ENCODE measurements at regions not wholly inside any gene's neighbourhood (a gene's known extent, or its start where the extent isn't known, plus 50 kb on each side); places are given as distances from the start of the nearest gene placed in this dataset.
A peak's percentile ranks its signal among the peaks of the same experiment; 100 is the strongest.
"Not testable (repeated sequence)": the region's sequence is repeated elsewhere in the genome, so short reads cannot be mapped to it uniquely, and the experiment has no call there.

DNA sequence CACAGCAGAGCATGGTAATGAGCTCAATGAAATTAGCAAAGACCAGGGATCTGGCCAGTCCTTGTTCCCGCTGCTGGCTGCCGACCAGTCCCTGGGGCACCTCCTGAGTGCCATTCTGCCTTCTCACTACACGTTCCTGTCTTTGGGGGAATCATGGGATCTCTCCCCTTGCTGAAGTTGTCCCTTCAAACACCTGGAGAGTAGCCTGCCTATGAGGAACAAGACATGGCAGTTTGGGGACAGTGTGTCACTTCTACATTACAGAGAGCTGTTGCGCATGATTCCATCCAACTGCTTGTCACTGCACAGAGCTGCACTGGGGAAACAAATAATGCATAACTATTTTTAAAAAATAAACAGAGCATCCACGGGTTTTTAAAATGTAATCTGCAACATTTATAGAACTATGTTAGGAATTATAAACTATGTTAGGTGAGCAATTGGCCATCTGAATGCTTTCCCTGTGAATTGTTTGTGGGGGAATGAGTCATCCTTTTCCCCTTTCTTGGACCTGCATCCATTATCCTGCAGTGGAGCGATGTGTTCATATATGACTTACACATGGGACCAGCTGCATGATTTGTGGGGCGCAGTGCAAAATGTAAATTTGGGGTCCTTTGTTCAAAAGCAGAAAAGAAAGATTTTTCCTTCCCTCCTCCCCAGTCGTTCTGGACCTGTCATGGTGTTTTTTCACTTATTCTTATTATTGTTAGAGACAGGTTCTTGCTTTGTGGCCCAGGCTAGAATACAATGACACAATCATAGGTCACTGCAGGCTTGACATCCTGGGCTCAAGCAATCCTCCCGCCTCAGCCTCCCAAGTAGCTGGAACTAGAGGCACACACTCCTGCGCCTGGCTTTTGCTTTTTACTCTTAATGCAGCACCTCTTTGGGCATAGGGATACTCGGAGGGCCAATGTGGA lies 115.0 kb upstream of the TBL1X start:
- no peak for FAIRE-seq

DNA sequence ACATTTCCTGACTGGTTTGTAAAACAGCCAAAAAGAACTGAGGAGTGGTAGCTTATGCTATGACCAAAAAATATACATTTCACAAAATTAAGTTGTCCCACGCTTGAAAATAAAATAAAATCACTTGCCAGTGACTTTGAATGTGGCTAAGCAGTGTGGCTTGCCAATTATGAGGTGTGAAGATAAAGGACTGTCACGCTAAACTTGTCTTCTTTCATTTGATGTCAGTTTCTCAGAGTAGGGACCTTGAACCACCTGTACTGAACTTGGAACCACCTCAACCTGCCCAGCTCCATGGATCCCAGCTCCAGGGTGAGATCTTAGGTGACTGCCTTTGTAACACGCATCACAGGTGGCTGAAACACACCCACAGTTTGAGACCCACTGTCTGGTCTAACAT lies 113.7 kb upstream of the TBL1X start:
- FAIRE-seq = peak; percentile 55

DNA sequence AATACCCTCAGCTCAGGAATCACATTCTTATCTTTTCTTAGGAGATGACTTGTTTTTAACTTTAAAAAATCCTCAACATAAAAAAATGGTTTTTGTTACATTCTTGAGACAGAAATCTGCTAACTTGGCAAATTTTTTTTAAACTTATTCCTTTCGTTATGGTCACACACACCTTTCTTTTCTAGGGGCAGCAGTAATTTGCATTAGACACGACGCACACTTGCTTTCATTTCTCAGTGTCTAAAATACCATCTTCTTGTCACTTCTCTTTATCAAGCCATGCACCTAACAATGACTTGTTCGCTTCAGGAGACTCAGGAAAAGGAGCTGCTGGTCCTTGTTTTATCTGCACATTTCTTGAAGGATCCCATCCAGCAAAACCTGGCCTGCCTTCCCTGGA lies 112.6 kb upstream of the TBL1X start:
- peak; percentile 95 for FAIRE-seq

DNA sequence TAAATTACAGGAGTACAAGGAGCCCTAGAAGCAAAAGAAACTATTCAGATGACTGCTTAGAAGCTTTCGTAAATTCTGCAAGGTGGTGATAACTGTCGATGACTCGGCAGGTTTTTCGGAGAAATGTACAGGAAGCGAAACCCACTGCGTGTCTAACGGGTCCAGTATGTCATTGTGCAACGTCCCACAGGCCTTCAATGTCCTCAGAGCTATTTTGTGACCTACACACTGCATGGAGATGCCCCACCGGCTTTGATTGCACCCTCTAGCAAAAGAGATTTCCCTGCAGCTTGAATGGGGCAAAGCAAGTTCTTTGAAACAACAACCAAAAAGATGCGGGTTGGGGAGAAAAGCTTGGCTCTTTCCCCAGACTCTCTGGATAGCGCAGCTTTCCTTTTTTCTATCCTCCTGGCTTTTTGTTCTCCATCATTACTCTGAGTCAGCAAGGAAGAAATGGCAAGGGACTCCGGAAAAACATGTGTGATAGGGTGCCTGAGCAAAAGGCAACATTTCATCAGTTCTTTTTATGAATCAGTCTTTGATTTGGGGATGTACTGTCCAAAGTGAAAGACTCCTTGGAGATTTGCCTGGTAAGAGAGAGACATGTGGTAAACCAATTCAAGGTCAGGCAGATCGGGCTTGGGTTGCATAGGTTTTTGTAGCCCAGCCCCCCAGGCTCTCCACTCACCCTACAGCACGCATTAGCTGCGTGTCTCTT lies 112.0 kb upstream of the TBL1X start:
- no peak for FAIRE-seq

DNA sequence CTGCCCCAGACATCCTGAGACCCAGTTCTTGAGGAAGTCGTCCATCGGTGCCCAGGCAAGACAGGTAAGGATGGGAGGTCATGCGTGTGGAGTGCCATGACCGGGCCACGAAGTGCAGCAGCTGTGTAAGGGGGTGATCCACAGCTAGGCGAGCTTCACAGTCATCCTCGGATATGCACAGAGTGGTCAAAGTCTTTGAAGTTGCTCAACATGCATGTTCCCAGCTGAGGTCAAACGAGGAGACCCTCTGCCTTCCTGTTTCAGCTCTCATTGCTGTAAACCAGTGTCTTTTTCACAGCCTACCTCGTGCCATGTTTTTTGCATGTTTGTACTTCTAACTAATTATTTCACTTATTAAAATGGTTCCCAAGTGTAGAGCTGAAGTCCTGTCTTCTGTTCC lies 109.9 kb upstream of the TBL1X start:
- no peak for FAIRE-seq

DNA sequence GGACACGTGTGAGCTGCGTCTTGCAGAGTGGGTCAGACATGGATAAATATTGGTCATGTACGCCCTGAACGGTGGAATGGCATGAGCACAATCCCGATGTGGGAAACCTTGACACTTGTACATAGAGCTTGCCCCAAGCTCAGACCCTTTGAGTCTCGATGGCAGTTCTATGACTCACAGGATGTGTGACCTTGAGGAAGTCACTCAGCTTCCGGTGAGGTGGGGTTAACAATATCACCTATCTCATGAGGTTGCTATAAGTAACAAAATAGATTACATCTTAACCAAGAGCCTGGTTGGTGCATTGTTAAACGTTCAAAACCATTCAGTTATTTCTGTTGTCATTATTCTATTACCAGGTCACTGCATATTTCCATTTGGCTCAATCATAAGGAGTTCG lies 109.1 kb upstream of the TBL1X start:
- FAIRE-seq = no peak

DNA sequence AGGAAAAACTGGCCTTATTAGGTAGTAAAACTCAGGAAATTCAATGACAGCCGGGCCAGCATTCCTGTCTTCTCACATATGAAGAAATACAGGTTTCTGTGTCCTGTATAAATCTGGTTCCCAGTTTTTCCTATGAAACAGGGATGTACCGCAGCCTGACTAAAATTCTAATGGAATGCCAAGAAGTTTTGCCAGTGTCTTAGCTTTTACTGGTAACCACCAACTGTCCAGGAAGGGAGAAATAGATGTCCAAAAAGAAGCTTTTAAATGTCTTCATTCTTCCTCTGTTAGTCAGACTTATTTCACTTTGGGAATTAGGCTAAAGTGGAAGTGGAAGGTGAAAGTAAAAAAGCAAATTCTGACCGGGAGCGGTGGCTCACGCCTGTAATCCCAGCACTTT lies 108.0 kb upstream of the TBL1X start:
- FAIRE-seq = no peak

DNA sequence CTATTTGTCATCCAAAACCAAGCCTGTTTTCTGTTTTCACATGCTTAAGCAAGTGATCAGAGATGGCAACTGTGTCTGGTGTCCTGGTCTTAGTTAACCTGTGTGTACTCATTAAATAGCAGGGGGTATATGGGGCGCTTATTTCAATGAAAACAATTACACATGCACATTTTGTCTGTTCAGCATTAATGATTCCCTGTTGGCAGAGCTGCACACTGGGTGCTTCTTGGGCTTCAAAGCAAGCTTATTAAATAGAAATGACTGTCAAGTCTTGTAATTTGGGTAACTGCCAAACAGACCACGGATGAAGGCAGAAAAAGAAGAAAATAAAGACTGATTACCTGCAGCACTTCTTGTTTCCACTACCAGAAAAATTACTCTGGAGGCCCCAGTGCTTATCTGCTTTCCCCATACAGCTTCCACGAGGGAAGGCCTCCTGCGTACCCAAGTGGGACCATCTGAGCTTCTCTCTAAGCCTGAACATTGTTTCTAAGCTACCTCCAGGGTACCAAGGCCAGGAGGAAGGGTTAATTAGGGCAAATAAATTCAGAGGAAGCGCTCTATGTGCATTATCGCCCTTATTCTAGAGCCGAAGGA lies 107.2 kb upstream of the TBL1X start:
- no peak for FAIRE-seq

DNA sequence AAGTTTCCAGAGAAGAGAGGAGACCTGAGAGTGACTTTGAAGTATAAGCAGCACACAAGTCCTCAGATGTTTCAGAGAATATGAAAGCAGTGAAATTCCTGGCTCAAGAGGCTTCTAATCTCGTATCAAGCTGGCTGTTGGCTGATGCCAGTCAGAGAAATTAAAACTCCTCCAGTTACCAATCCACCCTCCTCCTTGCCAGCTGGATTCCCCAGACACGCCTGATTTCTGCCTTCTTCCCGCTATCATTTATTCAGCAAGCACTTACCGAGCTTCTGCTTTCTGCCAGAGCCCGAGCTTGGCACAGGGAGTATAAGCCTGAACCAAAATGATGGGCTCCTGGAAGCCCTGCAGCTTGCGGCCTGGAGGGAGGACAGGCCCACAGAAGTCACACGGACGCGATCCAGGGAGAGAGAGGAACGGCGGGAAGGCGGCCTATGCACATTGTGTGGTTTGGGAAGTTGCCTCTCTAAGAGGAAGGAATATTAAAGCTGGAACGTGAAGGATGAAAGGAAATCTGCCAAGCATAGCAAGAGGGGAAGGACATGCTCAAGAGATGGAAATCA lies 102.4 kb upstream of the TBL1X start:
- no peak for FAIRE-seq

DNA sequence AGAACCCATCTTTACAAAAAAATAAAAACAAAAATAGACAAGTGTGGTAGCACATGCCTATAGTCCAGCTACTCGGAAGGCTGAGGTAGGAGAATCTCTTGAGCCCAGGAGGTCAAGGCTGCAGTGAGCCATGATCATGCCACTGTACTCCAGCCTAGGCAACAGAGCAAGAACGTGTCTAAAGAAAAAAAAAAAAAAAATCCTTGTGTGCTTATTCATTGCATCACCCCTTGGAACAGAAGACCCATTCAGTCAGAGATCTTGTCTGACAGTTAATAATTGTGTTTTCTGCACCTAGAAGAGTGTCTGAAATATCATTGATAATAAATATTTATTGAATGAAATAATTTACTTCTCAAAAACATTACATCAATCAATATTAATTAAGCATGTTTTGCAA lies 97.4 kb upstream of the TBL1X start:
- FAIRE-seq = peak; percentile 38

DNA sequence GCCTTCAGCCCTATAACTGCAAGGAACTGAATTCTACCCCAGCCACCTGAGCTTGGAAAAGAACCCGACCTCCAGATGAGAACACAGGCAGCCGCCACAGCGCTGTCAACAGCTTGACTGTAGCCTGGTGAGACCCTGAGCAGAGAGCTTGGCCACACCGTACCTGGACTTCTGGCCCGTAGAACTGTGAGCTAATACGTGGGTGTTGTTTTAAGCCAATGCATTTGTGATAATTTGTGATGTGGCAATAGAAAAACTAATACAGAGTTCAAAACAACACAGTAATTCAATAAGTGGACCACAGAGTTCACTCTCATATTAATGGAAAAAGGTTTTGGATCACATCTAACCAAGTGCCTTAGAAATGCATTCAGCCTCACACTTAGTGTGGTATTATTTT lies 96.6 kb upstream of the TBL1X start:
- FAIRE-seq = no peak

DNA sequence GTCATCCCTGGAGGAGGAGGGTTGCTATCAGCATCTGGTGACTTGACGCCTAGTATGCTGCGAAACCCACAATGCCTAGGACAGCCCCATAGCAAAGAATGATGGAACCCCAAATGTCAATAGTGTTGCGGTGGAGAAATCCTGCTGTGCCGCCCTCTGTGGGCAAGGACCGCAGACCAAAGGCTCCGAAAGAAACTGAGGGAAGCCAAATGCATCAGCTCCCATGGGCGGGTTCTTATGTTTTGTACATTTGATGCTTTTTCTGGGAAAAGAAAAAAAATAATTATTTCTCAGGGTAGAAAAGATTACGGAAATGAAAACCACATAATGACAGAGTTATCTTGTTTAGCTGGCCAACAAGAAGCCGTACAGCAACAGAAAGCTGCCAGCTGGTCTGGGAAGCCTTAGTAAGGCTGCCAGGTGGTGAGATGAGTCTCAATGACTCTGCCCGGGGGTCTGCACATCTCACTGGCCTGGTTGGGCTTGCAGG lies 95.0 kb upstream of the TBL1X start:
- no peak for FAIRE-seq

DNA sequence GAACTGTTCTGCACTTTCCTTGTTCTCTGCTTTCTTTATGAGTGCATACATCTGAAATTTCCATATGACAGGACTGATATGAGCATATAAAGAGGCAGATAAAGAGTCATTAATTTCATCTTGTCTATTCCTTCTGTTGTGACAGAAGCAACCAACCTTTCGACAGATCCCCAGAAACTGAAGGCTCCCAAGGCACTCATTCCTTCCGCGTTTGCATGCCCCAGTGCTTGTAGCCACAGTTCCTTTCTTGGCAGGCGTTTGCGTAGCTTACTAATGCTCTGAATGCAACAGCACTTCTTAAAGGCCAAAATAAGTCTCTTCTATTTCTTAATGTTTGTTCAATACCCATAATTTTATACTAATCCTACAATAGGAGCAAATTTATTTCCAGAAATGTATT lies 94.0 kb upstream of the TBL1X start:
- no peak for FAIRE-seq

DNA sequence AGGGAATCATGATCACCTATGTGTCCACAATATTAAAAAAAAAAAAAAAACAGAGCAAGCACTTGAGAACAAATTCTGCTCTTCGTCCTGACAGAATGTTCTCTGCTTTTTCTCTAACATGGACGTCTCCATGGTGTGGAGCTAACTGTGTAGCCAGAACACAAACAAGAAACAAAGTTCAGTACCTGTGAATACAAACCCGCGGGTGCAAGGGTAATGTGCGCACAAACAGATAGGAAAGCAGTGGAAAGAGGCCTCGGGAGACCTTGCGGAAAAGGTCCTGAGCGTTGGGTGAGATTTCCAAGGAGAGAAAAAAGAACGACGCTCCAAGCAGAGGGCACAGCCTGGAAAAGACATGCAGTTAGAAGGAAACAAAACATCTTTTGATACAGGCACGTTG lies 92.0 kb upstream of the TBL1X start:
- FAIRE-seq = no peak

DNA sequence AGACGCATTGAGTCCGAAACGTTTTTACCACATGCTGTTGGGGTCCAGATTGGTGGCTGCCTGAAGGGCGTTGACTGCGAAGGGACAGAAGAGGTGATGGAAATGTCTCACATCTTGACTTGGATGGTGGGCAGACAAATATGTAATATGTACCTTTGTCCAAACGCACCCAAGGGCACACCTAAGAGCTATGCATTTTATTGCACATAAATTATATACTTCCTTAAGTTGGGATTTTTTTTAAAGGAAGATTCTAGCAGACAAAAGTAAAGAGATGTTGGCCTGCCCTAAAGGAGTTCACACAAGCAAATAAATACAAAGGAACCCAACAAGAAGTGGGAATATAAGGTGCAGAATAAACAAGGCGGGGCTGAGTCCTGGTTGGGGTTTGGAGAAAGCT lies 91.1 kb upstream of the TBL1X start:
- FAIRE-seq = no peak

DNA sequence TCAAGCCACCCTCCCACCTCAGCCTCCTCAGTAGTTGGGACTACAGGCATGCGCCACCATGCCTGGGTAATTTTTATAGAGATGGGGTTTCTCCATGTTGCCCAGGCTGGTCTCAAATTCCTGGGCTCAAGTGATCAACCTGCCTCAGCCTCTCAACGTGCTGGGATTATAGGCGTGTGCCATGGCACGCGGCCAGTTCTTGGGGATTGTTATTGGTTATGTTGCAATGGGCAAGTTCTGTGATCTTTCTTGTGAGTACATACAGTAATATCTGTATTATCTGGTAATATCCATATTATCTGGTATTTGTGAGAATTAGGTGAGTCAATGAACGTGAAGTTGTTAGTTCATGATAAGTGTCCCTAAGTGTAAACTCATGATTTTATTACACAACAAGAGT lies 90.3 kb upstream of the TBL1X start:
- FAIRE-seq = no peak

DNA sequence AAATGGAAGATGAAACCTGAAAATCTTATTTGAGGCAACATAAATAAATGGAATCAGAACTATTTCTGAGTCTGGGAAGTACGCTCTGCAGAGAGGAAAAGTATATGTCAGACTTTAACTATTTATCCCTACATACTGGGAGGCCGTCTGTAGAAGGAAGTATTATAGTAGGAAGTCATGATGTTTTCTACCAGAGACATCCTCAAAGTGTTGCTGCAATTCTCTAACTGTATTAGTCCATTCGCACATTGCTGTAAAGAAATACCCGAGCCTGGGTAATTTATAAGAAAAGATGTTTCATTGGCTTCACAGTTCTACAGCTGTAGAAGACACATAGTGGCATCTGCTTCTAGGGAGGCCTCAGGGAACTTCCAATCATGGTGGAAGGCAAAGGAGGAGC lies 88.7 kb upstream of the TBL1X start:
- FAIRE-seq = no peak

DNA sequence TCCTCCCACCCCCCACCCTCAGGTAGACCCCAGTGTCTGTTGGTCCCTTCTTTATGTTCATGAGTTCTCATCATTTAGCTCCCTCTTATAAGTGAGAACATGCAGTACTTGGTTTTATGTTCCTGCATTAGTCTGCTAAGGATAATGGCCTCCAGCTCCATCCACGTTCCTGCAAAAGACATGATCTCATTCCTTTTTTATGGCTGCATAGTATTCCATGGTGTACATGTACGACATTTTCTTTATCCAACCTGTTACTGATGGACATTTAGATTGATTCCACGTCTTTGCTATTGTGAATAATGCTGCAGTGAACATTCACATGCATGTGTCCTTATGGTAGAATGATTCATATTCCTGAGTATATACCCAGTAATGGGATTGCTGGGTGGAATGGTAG lies 87.6 kb upstream of the TBL1X start:
- FAIRE-seq = not testable (repeated sequence)

DNA sequence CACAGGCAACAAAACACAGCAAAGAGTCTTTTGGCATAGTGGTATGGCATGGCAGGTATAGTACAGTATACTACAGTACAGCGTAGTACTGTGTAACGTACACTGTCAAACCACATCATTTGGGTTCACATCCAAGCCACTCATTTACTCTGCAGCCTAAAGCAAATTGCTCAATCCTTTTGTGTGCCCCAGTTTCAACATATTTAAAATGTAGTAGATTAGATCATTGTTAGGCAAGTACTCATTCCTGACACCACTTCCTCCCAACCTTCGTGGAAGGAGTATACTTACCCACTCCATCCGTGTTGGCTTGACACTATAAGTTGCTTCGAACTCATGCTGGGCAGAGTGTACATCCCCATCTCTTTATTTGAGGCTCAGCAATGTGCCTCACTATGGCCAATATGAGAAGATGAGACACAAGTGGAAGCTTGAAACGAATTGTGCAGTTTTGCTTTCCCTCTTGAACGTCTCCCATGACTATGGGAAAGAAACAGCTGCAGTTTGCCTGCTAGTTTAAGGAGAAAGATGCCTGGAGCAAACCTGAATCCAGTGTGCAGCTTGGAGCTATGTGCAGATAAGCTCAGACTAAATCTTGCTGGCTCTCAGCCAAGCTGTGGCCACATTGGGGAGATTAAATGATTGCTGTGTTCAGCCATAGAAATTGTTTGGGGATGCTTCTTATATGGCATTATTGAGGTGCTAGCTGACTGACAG lies 85.7 kb upstream of the TBL1X start:
- FAIRE-seq = no peak

DNA sequence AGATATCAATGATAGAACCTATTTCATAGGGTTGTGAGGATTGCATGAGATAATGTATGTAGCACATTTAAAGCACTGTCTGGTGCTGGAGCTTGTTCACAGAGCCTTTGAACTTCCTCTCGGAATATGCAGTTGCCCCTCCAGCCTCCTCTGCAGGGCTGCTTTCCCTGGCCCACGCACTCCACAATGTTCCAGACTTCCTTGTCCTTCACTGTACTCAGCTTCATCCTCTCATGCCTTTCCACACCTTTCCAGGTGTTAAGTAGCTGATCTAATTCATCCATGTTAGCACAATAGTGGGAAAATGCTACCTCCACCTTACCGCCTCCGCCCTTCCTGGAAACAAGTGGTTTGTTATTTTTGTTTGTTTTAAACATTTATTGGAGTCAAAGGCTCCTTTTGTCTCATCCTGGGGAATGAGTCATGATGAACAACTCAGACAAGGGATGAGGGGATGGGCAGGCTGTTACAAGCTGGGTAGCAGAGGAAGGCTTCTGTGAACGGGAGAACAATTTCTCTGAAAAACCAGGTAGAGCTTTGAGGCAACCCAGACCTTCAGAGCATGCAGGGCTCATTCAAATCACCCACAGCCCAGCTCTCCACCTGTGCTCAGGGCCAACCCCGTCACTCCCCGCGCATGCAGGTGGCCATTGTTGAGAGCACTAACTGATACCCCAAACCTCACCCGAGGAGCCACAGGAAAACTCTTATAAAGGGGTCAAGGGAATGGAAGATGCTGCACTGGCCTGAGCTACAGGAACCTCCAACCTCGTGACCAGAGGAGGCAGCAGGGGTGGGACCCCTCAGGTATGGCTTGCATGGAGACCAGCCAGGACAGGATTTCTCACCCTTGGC lies 84.9 kb upstream of the TBL1X start:
- FAIRE-seq = no peak

DNA sequence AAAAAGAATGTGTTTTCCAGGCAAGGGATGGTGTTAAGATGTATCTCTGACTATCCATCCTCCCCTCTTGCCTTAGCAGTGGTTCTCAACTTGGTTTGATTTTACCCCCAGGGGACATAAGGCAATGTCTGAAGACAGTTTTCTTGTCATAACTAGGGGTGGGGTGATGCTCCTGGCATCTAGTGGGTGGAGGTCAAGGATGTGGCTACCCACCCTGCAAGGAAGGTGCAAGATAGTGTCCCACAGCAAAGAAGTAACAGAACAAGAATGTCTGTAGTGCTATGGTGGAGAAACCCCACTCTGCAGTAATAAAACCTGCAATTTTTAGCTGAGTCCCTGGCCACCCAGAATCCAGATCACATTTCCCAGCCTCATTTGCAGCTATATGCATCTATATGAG lies 81.2 kb upstream of the TBL1X start:
- no peak for FAIRE-seq

DNA sequence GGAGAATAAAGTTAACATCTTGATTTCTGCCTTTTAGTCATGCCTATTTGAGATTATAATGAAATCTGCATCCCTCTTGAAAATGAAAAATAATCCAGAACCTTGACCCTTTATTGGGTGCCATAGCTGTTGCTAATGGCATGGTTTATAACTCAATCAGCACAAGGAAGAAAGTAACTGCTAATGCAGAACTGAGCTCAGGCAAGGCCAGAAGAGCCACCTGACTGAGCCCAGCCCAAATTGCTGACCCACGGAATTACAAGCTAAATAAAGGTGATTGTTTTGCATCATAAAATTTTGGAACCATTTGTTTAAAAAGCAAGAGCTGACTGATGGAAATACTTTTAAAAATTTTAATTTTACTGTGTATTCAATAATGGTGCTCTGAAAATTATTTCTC lies 76.4 kb upstream of the TBL1X start:
- FAIRE-seq = no peak
